HL-60 (cell line): ENCODE measurements at regions not wholly inside any gene's neighbourhood (a gene's known extent, or its start where the extent isn't known, plus 50 kb on each side); places are given as distances from the start of the nearest gene placed in this dataset.

Experiments used
- DNase-seq, 2 experiments: peaks; one replicate each; pipeline ENCODE4 v3.0.0-alpha.2; 2010 to 2020; ENCODE audit warnings: low read depth in 1 of 2, low spot score in 1 of 2
- H3K27ac ChIP-seq: fragments of 250-450 bp; sonication (Bioruptor Pico); replicated peaks from 2 replicates; pipeline ENCODE4 v1.5.1; 2020; ENCODE audit warnings: mild to moderate bottlenecking, moderate library complexity
- H3K27me3 ChIP-seq: fragments of 250-450 bp; sonication (Bioruptor Pico); 2 replicates; pipeline ENCODE4 v1.5.1; 2021; ENCODE audit warnings: mild to moderate bottlenecking, moderate library complexity; ENCODE audit not compliant: insufficient read depth, poor library complexity, severe bottlenecking
- H3K4me3 ChIP-seq: replicated peaks from 2 replicates; pipeline ENCODE4 v1.5.1; 2011; ENCODE audit warnings: mild to moderate bottlenecking, control low read depth, low read length; ENCODE audit not compliant: insufficient read depth
- GABPA ChIP-seq: IDR thresholded peaks from 2 replicates; pipeline ENCODE4 v1.6.1; 2012; ENCODE audit warnings: low read depth
- POLR2AphosphoS5 ChIP-seq: IDR thresholded peaks from 2 replicates; pipeline ENCODE4 v1.6.1; 2012; ENCODE audit warnings: low read depth
- SPI1 ChIP-seq: IDR thresholded peaks from 2 replicates; pipeline ENCODE4 v1.6.1; 2012; ENCODE audit warnings: low read depth, mild to moderate bottlenecking, borderline replicate concordance
- TF ChIP-seq, protein P1 (sequence below): IDR thresholded peaks from 2 replicates; pipeline ENCODE4 v1.6.1; 2012; ENCODE audit warnings: low read depth; ENCODE audit not compliant: insufficient replicate concordance
- TF ChIP-seq, protein P2 (sequence below): IDR thresholded peaks from one replicate; pipeline ENCODE4 v1.5.1; 2011; ENCODE audit warnings: low read length, control low read depth, inconsistent platforms; ENCODE audit not compliant: insufficient read depth

GRCh38 chr3:147301781-147302180 is 104.6 kb downstream of the ZIC4 start:
- TF ChIP-seq POLR2AphosphoS5 (no peak), SPI1 (no peak), GABPA (no peak)
- TF ChIP-seq, protein P1, sequence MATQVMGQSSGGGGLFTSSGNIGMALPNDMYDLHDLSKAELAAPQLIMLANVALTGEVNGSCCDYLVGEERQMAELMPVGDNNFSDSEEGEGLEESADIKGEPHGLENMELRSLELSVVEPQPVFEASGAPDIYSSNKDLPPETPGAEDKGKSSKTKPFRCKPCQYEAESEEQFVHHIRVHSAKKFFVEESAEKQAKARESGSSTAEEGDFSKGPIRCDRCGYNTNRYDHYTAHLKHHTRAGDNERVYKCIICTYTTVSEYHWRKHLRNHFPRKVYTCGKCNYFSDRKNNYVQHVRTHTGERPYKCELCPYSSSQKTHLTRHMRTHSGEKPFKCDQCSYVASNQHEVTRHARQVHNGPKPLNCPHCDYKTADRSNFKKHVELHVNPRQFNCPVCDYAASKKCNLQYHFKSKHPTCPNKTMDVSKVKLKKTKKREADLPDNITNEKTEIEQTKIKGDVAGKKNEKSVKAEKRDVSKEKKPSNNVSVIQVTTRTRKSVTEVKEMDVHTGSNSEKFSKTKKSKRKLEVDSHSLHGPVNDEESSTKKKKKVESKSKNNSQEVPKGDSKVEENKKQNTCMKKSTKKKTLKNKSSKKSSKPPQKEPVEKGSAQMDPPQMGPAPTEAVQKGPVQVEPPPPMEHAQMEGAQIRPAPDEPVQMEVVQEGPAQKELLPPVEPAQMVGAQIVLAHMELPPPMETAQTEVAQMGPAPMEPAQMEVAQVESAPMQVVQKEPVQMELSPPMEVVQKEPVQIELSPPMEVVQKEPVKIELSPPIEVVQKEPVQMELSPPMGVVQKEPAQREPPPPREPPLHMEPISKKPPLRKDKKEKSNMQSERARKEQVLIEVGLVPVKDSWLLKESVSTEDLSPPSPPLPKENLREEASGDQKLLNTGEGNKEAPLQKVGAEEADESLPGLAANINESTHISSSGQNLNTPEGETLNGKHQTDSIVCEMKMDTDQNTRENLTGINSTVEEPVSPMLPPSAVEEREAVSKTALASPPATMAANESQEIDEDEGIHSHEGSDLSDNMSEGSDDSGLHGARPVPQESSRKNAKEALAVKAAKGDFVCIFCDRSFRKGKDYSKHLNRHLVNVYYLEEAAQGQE, result no peak
- TF ChIP-seq, protein P2, sequence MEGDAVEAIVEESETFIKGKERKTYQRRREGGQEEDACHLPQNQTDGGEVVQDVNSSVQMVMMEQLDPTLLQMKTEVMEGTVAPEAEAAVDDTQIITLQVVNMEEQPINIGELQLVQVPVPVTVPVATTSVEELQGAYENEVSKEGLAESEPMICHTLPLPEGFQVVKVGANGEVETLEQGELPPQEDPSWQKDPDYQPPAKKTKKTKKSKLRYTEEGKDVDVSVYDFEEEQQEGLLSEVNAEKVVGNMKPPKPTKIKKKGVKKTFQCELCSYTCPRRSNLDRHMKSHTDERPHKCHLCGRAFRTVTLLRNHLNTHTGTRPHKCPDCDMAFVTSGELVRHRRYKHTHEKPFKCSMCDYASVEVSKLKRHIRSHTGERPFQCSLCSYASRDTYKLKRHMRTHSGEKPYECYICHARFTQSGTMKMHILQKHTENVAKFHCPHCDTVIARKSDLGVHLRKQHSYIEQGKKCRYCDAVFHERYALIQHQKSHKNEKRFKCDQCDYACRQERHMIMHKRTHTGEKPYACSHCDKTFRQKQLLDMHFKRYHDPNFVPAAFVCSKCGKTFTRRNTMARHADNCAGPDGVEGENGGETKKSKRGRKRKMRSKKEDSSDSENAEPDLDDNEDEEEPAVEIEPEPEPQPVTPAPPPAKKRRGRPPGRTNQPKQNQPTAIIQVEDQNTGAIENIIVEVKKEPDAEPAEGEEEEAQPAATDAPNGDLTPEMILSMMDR, result no peak
- H3K27me3 ChIP-seq, result no peaks in the 10 kb centered on the region
- H3K4me3 ChIP-seq, result no peak overlapping the region
- no peak for DNase-seq
- H3K27ac ChIP-seq, result no peak overlapping the region

GRCh38 chr3:147299656-147300055 is 106.7 kb downstream of the ZIC4 start:
- H3K4me3 ChIP-seq, result no peak overlapping the region
- TF ChIP-seq, protein P1, result no peak
- no peak for TF ChIP-seq POLR2AphosphoS5
- TF ChIP-seq SPI1, result no peak
- no peak for TF ChIP-seq GABPA
- TF ChIP-seq, protein P2, result no peak
- H3K27me3 ChIP-seq, result no peaks in the 10 kb centered on the region
- DNase-seq, result no peak
- H3K27ac ChIP-seq, result no peak overlapping the region

GRCh38 chr3:147298511-147298982 is 107.8 kb downstream of the ZIC4 start:
- Histone ChIP-seq H3K27me3 (no peaks in the 10 kb centered on the region), H3K27ac (no peak overlapping the region), H3K4me3 (no peak overlapping the region)
- TF ChIP-seq, protein P2, result no peak
- TF ChIP-seq SPI1 (no peak), POLR2AphosphoS5 (no peak), GABPA (no peak)
- TF ChIP-seq, protein P1, result no peak
- DNase-seq, result no peak
